PC-3 (cell line): ENCODE measurements at regions not wholly inside any gene's neighbourhood (a gene's known extent, or its start where the extent isn't known, plus 50 kb on each side); places are given as distances from the start of the nearest gene placed in this dataset.

ENCODE experiments used
- ATAC-seq: fragments of 200-7000 bp; cut with Tn5 transposase; 2 replicates; pipeline ENCODE4 v1.9.1; 2020; ENCODE audit warnings: mild to moderate bottlenecking, moderate library complexity
- BruUV-seq: library from RNA; stranded (reverse); fragments of 400-500 nt; replicated peaks from 2 replicates; lab custom pipeline; 2021; lab: Mats Ljungman, UMichigan
- CTCF ChIA-PET: fragments of 300-600 bp; sonication (Branson Sonifier 250); formaldehyde crosslinking; loops from one replicate; lab custom pipeline; 2022; ENCODE audit warnings: antibody characterized with exemption; lab: Charles Lee
- POLR2A ChIA-PET: fragments of 300-600 bp; sonication (Branson Sonifier 250); formaldehyde crosslinking; loops from one replicate; lab custom pipeline; 2022; ENCODE audit warnings: antibody characterized with exemption; ENCODE audit not compliant: unreplicated experiment; lab: Charles Lee
- DNase-seq: peaks from one replicate; pipeline ENCODE4 v3.0.0-alpha.2; 2015
- H2AFZ ChIP-seq: fragments of 300-600 bp; sonication (generic); 2 replicates; pipeline ENCODE4 v1.6.0; 2016; ENCODE audit warnings: antibody characterized with exemption, low read length
- H3F3A ChIP-seq: fragments of 300-600 bp; sonication (generic); one replicate; pipeline ENCODE4 v1.6.0; 2017; ENCODE audit warnings: antibody characterized with exemption, low read length, control low read depth, mild to moderate bottlenecking; ENCODE audit not compliant: unreplicated experiment
- H3K27ac ChIP-seq: fragments of 300-600 bp; sonication (generic); 2 replicates; pipeline ENCODE4 v1.5.1; 2016; ENCODE audit warnings: mild to moderate bottlenecking, low read length
- H3K27me3 ChIP-seq: fragments of 300-600 bp; sonication (generic); 2 replicates; pipeline ENCODE4 v1.6.1; 2016; ENCODE audit warnings: low read length, mixed read lengths
- H3K36me3 ChIP-seq: fragments of 300-600 bp; sonication (generic); 2 replicates; pipeline ENCODE4 v1.6.1; 2016; ENCODE audit warnings: low read depth, mixed run types, low read length, mixed read lengths
- H3K4me1 ChIP-seq: fragments of 300-600 bp; sonication (generic); 2 replicates; pipeline ENCODE4 v1.5.1; 2016; ENCODE audit warnings: low read length; ENCODE audit not compliant: insufficient read depth
- H3K4me2 ChIP-seq: fragments of 300-600 bp; sonication (generic); 2 replicates; pipeline ENCODE4 v1.6.0; 2016; ENCODE audit warnings: low read length
- H3K4me3 ChIP-seq: fragments of 300-600 bp; sonication (generic); 2 replicates; pipeline ENCODE4 v1.5.1; 2016; ENCODE audit warnings: mild to moderate bottlenecking, low read length, mixed read lengths
- H3K79me2 ChIP-seq: fragments of 300-600 bp; sonication (generic); 2 replicates; pipeline ENCODE4 v1.6.1; 2017; ENCODE audit warnings: low read length, mixed read lengths
- H3K9ac ChIP-seq: fragments of 300-600 bp; sonication (generic); 2 replicates; pipeline ENCODE4 v1.6.0; 2016; ENCODE audit warnings: mild to moderate bottlenecking, low read length
- H3K9me2 ChIP-seq: fragments of 300-600 bp; sonication (generic); replicated peaks from 2 replicates; pipeline ENCODE4 v1.6.1; 2016; ENCODE audit warnings: mixed run types, low read length, mixed read lengths
- H3K9me3 ChIP-seq: fragments of 300-600 bp; sonication (generic); 2 replicates; pipeline ENCODE4 v1.6.1; 2016; ENCODE audit warnings: low read length, mixed read lengths
- H4K20me1 ChIP-seq: fragments of 300-600 bp; sonication (generic); 2 replicates; pipeline ENCODE4 v1.6.1; 2016; ENCODE audit warnings: low read length, mixed read lengths
- EZH2 ChIP-seq: fragments of 300-600 bp; sonication (generic); IDR thresholded peaks from one replicate; pipeline ENCODE4 v1.6.1; 2017; ENCODE audit warnings: antibody characterized with exemption, mild to moderate bottlenecking, low read length; ENCODE audit not compliant: unreplicated experiment
- EZH2phosphoT487 ChIP-seq: fragments of 300-600 bp; sonication (generic); IDR thresholded peaks from 2 replicates; pipeline ENCODE4 v1.6.1; 2018; ENCODE audit warnings: mild to moderate bottlenecking, antibody characterized with exemption, low read length, borderline replicate concordance
- intact Hi-C: fragments of 100-400 bp; cut with micrococcal nuclease; formaldehyde crosslinking; loops from 2 replicates; pipeline ENCODE4 v1.9.0; 2023
- TF ChIP-seq, protein P1 (sequence below): fragments of 300-600 bp; sonication (generic); conservative IDR thresholded peaks from 2 replicates; pipeline ENCODE4 v1.5.1; 2017; ENCODE audit warnings: antibody characterized with exemption, low read depth, mild to moderate bottlenecking, low read length

GRCh38 chr21:20167059-20167458 lies 831.1 kb upstream of the NCAM2 start:
- TF ChIP-seq EZH2 (no peak), EZH2phosphoT487 (no peak)
- TF ChIP-seq, protein P1, sequence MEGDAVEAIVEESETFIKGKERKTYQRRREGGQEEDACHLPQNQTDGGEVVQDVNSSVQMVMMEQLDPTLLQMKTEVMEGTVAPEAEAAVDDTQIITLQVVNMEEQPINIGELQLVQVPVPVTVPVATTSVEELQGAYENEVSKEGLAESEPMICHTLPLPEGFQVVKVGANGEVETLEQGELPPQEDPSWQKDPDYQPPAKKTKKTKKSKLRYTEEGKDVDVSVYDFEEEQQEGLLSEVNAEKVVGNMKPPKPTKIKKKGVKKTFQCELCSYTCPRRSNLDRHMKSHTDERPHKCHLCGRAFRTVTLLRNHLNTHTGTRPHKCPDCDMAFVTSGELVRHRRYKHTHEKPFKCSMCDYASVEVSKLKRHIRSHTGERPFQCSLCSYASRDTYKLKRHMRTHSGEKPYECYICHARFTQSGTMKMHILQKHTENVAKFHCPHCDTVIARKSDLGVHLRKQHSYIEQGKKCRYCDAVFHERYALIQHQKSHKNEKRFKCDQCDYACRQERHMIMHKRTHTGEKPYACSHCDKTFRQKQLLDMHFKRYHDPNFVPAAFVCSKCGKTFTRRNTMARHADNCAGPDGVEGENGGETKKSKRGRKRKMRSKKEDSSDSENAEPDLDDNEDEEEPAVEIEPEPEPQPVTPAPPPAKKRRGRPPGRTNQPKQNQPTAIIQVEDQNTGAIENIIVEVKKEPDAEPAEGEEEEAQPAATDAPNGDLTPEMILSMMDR: no peak
- Histone ChIP-seq H3K27ac (no peak overlapping the region), H3K4me1 (0 out of 2 replicates have a peak, but pooled peaks cover 3% of the 10 kb centered on the region), H3K4me3 (no peak overlapping the region), H3K27me3 (no peaks in the 10 kb centered on the region), H3K9ac (no peak overlapping the region), H2AFZ (no peak overlapping the region), H3K4me2 (no peak overlapping the region), H3K9me2 (no peaks in the 10 kb centered on the region), H3K36me3 (no peaks in the 10 kb centered on the region), H3F3A (no peaks in the 10 kb centered on the region), H3K9me3 (0 out of 2 replicates have a peak, but pooled peaks cover 3% of the 10 kb centered on the region), H4K20me1 (no peaks in the 10 kb centered on the region), H3K79me2 (no peaks in the 10 kb centered on the region)
- ATAC-seq (no peak), DNase-seq (no peak)
- ChIA-PET CTCF (no interaction called here), POLR2A (no interaction called here)
- intact Hi-C loops: no loop called here
- no TSS peak for BruUV-seq

DNA sequence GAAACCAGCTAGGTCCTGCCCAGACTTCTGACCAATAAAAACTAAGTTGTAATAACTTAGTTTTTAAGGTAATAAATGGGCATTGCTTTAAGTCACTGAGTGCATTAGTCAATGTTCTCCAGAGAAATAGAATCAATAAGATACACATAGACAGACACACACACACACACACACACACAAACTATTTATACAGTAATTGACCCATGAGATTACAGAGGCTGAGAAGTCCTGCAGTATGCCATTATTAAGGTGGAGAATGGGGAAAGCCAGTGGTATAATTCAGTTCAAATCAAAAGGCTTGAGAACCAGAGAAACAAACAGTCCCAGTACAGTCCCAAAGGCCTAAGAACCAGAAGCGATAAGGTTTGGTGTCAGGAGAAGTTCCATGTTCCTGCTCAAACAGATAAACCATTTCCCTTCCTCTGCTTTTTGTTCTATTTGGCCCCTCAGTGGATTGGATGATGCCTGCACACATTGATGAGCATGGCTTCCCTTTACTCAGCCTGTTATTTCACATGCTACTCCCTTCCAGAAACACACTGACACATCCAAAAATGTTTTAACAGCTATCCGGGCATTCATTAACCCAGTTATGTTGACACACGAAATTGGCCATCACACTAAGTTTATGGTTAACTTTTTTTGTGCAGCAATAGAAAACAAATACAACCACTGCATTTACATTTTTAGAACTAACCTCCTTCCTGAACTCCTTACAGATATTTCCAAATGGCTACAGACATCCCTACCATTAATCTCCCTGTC lies 828.2 kb upstream of the NCAM2 start:
- ATAC-seq (no peak), DNase-seq (no peak)
- Histone ChIP-seq H3K36me3 (no peaks in the 10 kb centered on the region), H3K9me2 (no peaks in the 10 kb centered on the region), H2AFZ (no peak overlapping the region), H3K27ac (no peak overlapping the region), H3K79me2 (no peaks in the 10 kb centered on the region), H3K9me3 (0 out of 2 replicates have a peak, but pooled peaks cover 3% of the 10 kb centered on the region), H3K27me3 (no peaks in the 10 kb centered on the region), H3K4me3 (no peak overlapping the region), H4K20me1 (no peaks in the 10 kb centered on the region), H3K4me1 (0 out of 2 replicates have a peak, but pooled peaks cover 4% of the 10 kb centered on the region), H3K9ac (no peak overlapping the region), H3F3A (no peaks in the 10 kb centered on the region), H3K4me2 (no peak overlapping the region)
- ChIA-PET POLR2A (no interaction called here), CTCF (no interaction called here)
- intact Hi-C loops: no loop called here
- no peak for TF ChIP-seq EZH2
- TF ChIP-seq, protein P1: no peak
- TF ChIP-seq EZH2phosphoT487: no peak
- no TSS peak for BruUV-seq

GRCh38 chr21:20186186-20186585 lies 812.0 kb upstream of the NCAM2 start:
- H3K4me3 ChIP-seq: no peak overlapping the region
- CTCF ChIA-PET: no interaction called here
- H3K36me3 ChIP-seq: no peaks in the 10 kb centered on the region
- TF ChIP-seq EZH2phosphoT487: no peak
- TF ChIP-seq, protein P1: no peak
- TF ChIP-seq EZH2: no peak
- no peak for DNase-seq
- H3K9me3 ChIP-seq: peaks cover 26% of the 10 kb centered on the region
- no peaks in the 10 kb centered on the region for H3K4me1 ChIP-seq
- H3K9me2 ChIP-seq: no peaks in the 10 kb centered on the region
- H3K4me2 ChIP-seq: no peak overlapping the region
- no peaks in the 10 kb centered on the region for H3F3A ChIP-seq
- H2AFZ ChIP-seq: no peak overlapping the region
- POLR2A ChIA-PET: no interaction called here
- no peaks in the 10 kb centered on the region for H3K79me2 ChIP-seq
- H3K27me3 ChIP-seq: no peaks in the 10 kb centered on the region
- no TSS peak for BruUV-seq
- H4K20me1 ChIP-seq: no peaks in the 10 kb centered on the region
- no peak overlapping the region for H3K27ac ChIP-seq
- intact Hi-C loops: no loop called here
- no peak overlapping the region for H3K9ac ChIP-seq
- no peak for ATAC-seq
